Limb (tissue), 2 donors: ENCODE measurements at regions not wholly inside any gene's neighbourhood (a gene's known extent, or its start where the extent isn't known, plus 50 kb on each side); places are given as distances from the start of the nearest gene placed in this dataset.

ENCODE experiments used
- DNase-seq, 2 donors: peaks; one replicate each; pipeline ENCODE4 v3.0.0-alpha.2; 2016; ENCODE audit errors: extremely low spot score in 2 of 2

GRCh38 chrX:142149919-142150318, 55.2 kb downstream of the MAGEC2 start:
- DNase-seq: no peak

GRCh38 chrX:142134533-142134932, 70.6 kb downstream of the MAGEC2 start:
- no peak for DNase-seq

DNA sequence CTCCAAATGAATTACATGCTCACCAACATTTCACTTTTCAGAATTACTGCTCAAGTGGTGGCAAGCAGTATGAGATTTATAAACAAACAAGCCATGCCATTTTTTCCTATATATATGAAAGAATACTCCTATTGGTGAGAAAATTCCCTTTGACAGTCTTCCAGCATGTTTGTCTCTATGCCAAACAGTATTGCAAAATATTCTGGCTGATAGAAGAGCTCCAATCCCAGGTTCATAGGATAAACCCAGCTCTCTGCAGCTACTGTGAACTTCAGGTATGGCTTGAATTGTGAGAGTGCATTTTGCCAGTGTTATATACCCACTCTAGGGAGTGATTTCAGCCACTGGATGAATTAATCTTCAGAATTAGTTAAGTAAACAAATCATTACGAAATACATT, 108.8 kb downstream of the MAGEC2 start:
- no peak for DNase-seq

GRCh38 chrX:142095651-142096245, 109.3 kb downstream of the MAGEC2 start:
- DNase-seq: no peak

GRCh38 chrX:142089193-142089592, 115.9 kb downstream of the MAGEC2 start:
- peak in 1 of 2 donors; percentile 6 for DNase-seq

- no peak for DNase-seq
These were observed 120.5 kb downstream of the MAGEC2 start for GRCh38 chrX:142084611-142085010.

- DNase-seq: no peak
These were observed 128.5 kb downstream of the MAGEC2 start for GRCh38 chrX:142076633-142077032.

- DNase-seq: no peak
These were observed 136.7 kb downstream of the MAGEC2 start for GRCh38 chrX:142068365-142068764.

GRCh38 chrX:142060191-142060590, 144.9 kb downstream of the MAGEC2 start:
- DNase-seq: no peak

- DNase-seq: no peak
These were observed 150.4 kb downstream of the MAGEC1 start for GRCh38 chrX:142054094-142054493.

- DNase-seq: no peak
These were observed 148.5 kb downstream of the MAGEC1 start for GRCh38 chrX:142052238-142052637.

DNA sequence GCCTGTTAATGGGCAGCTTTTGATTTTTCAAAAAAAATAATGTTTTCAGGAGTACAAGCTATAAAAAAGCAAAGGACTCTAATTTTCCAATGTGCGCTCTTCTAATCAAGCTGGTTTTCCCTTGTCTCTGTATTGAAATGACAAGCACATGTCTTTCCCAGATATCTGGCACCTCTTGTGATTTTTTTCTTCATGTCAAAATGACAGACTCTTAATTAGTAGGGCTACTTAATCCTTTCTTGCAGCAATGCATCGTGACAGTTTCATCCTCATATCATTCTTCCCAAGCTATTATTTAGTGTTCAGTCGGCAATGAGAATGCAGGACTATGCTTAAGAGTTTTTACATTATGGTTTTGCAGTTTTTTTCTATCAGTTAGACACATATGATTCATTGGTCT, 139.5 kb downstream of the MAGEC1 start:
- no peak for DNase-seq

- DNase-seq: no peak
These were observed 137.2 kb downstream of the MAGEC1 start for GRCh38 chrX:142040906-142041305.

DNA sequence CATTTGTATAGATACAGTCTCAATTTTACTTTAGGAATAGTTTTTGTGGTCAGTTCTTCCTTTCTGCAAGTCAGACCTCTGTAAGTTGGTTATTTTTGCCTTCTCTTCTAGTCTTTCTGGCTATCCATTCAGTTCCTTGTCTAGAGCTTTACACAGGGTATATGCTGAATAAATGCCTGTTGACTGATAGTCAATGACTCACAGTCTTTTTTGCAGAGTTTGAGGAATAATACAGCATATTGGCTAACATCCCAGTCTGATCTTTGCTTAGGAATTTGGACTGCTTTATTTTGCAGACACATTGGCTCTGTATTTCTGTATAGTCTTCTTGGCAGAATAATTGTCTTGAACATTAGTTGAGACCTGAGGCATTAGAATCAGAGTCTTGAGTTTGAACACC, 132.4 kb downstream of the MAGEC1 start:
- DNase-seq: no peak

DNA sequence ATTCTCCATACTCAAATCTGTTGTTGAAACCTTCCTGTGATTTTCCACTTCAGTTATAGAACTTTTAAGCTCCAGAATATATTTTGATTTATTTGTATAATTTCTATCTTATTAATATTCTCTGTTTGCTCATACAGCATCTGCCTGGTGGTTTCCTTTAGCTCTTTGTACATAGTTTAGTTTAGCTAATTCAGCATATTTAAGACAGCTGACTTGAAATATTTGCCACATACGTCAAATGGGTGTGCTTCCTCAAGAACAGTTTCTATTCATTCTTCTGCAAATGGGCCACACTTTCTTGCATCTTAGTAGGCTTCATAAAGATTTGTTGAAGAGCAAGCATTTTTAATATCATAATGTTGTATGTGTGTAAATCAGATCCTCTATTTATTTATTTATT, 101.8 kb downstream of the MAGEC1 start:
- no peak for DNase-seq

GRCh38 chrX:142002471-142002870, 98.8 kb downstream of the MAGEC1 start:
- DNase-seq: no peak

DNA sequence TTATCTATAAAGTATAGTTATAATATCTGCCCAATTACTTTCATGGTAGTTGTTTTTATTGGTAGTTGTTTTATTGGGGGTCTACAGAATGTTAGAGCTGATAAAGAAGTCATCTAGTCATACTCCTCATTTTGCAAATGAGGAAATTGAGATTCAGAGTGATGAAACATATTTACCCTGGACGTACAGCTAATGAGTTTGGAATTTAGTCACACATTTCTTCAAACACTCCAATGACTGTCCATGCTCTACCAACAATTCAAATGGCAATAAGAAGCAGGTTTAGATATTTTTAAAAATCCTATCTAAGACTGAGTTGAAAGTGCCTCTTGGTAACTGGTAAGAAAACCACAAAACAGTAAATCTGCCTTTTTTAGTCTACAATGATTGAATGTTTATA, 98.2 kb downstream of the MAGEC1 start:
- DNase-seq: no peak

GRCh38 chrX:141989815-141990214, 86.1 kb downstream of the MAGEC1 start:
- DNase-seq: no peak

GRCh38 chrX:141989134-141989533, 85.4 kb downstream of the MAGEC1 start:
- no peak for DNase-seq

DNA sequence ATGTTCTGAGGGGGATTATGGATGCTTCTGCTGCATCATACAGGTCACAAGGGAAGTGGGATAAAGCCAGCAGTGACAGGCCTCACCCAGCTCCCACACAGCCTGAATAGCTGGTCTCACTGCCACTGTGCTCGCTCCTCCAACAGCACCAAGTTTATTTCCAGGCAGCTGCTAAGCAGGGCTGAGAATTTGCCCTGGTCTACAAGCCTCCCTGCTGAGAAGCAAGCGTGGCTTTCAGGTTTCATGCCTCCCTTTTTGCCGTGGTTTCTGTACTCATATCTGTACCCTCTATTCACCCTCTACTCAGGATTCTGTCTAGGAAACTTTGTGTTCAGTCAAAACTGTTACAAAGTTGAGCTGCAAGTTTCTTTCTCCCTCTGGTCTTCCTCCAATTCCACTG, 78.6 kb downstream of the MAGEC1 start:
- DNase-seq: no peak

- no peak for DNase-seq
These were observed 72.1 kb downstream of the MAGEC1 start for GRCh38 chrX:141975839-141976238.

GRCh38 chrX:141969706-141970105, 66.0 kb downstream of the MAGEC1 start:
- no peak for DNase-seq

DNA sequence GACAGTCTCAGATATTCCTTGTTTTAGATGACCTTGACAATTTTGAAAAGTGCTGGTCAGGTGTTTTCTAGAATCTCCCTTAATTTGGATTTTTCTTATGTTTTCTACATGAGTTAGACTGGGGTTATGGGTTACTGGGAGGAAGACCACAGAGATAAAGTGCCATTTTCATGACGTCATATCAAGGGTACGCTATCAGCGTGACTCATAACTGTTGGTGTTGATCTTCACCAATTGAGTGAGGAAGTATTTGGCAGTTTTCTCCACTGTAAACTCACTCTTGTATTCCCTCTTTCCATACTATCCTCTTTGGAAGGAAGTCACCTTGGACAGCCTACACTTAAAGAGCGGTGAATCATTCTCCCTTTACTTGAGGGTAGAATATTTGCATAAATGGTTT, 56.9 kb downstream of the MAGEC1 start:
- DNase-seq: no peak
